Mesendoderm (in vitro differentiated cells): ENCODE measurements at regions not wholly inside any gene's neighbourhood (a gene's known extent, or its start where the extent isn't known, plus 50 kb on each side); places are given as distances from the start of the nearest gene placed in this dataset.

Experiments used
- DNase-seq: peaks from one replicate; pipeline ENCODE4 v3.0.0; 2013
- H2AK5ac ChIP-seq: 2 replicates; pipeline ENCODE4 v1.6.1; 2013; ENCODE audit warnings: low read length, inconsistent platforms
- H2BK120ac ChIP-seq: 2 replicates; pipeline ENCODE4 v1.6.1; 2013; ENCODE audit warnings: low read depth, mild to moderate bottlenecking, low read length, moderate library complexity, mixed read lengths
- H2BK15ac ChIP-seq: replicated peaks from 2 replicates; pipeline ENCODE4 v1.6.1; 2013; ENCODE audit warnings: low read depth, mild to moderate bottlenecking, moderate library complexity
- H2BK5ac ChIP-seq: 2 replicates; pipeline ENCODE4 v1.6.1; 2013; ENCODE audit warnings: low read length, inconsistent platforms
- H3K18ac ChIP-seq: 2 replicates; pipeline ENCODE4 v1.6.1; 2013; ENCODE audit warnings: mild to moderate bottlenecking, low read length, mixed read lengths
- H3K23ac ChIP-seq: one replicate; pipeline ENCODE4 v1.6.1; 2013; ENCODE audit warnings: low read length
- H3K27ac ChIP-seq: 2 replicates; pipeline ENCODE4 v1.5.1; 2013; ENCODE audit warnings: low read depth, mild to moderate bottlenecking, inconsistent platforms, low read length, moderate library complexity
- H3K27me3 ChIP-seq: 2 replicates; pipeline ENCODE4 v1.6.1; 2013; ENCODE audit warnings: low read length, control low read depth, mild to moderate bottlenecking, inconsistent platforms; ENCODE audit not compliant: insufficient read depth, poor library complexity
- H3K36me3 ChIP-seq: 2 replicates; pipeline ENCODE4 v1.6.1; 2013; ENCODE audit warnings: low read length, inconsistent platforms; ENCODE audit not compliant: control insufficient read depth, insufficient read depth
- H3K4ac ChIP-seq: one replicate; pipeline ENCODE4 v1.6.1; 2013; ENCODE audit warnings: low read depth, mild to moderate bottlenecking, low read length, moderate library complexity
- H3K4me1 ChIP-seq: 2 replicates; pipeline ENCODE4 v1.6.1; 2013; ENCODE audit warnings: low read depth, low read length, inconsistent platforms; ENCODE audit not compliant: control insufficient read depth
- H3K4me2 ChIP-seq: 2 replicates; pipeline ENCODE4 v1.6.1; 2013; ENCODE audit warnings: low read length
- H3K4me3 ChIP-seq: 2 replicates; pipeline ENCODE4 v1.5.1; 2013; ENCODE audit warnings: mild to moderate bottlenecking, low read length
- H3K56ac ChIP-seq: one replicate; pipeline ENCODE4 v1.6.1; 2013; ENCODE audit warnings: low read length
- H3K79me1 ChIP-seq: 2 replicates; pipeline ENCODE4 v1.6.1; 2013; ENCODE audit warnings: low read length, inconsistent platforms
- H3K79me2 ChIP-seq: 2 replicates; pipeline ENCODE4 v1.6.1; 2013; ENCODE audit warnings: mild to moderate bottlenecking, low read length; ENCODE audit not compliant: control insufficient read depth, insufficient read depth
- H3K9ac ChIP-seq: 2 replicates; pipeline ENCODE4 v1.6.1; 2013; ENCODE audit warnings: low read length, inconsistent platforms
- H4K5ac ChIP-seq: one replicate; pipeline ENCODE4 v1.6.1; 2013; ENCODE audit warnings: low read length
- H4K8ac ChIP-seq: one replicate; pipeline ENCODE4 v1.6.1; 2013; ENCODE audit warnings: low read depth, mild to moderate bottlenecking, control low read depth, low read length, moderate library complexity
- WGBS: extraction: QIAGEN DNeasy Blood & Tissue Kit; methylation state at CpG from one replicate; pipeline ENCODE4 v1.1.7; 2013; ENCODE audit warnings: low lambda C conversion rate, missing lambda C conversion rate; ENCODE audit not compliant: insufficient coverage; ENCODE audit errors: extremely low coverage; 5-methylcytosine and 5-hydroxymethylcytosine counted together

DNA sequence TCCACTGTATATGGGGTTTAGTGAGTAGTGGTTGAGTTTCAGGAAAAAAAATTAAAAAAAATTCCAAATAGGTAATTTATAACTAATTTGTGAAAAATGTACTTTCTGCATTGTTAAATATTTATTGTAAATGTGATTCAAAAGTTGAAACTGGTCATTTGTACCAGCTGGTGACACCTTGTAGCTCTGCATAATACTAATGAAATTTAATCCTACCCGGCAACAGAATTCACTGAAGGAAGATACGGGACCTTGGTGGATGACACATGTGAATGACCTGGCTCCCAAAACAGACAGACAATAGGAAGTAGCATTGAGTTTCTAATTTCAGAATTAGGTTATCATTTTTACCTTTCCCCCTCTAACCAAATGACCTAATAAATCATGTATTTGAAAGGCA, 73.8 kb downstream of the SLITRK6 start:
- no peak overlapping the region for H2AK5ac ChIP-seq
- no peak overlapping the region for H4K8ac ChIP-seq
- H3K4me1 ChIP-seq: no peaks in the 10 kb centered on the region
- no peak for DNase-seq
- H4K5ac ChIP-seq: no peak overlapping the region
- H3K4me2 ChIP-seq: no peak overlapping the region
- H3K79me1 ChIP-seq: no peaks in the 10 kb centered on the region
- no peaks in the 10 kb centered on the region for H3K36me3 ChIP-seq
- H2BK120ac ChIP-seq: no peak overlapping the region
- H3K56ac ChIP-seq: no peak overlapping the region
- H2BK5ac ChIP-seq: no peak overlapping the region
- H3K23ac ChIP-seq: no peak overlapping the region
- H3K27ac ChIP-seq: no peak overlapping the region
- H3K79me2 ChIP-seq: no peaks in the 10 kb centered on the region
- H3K4me3 ChIP-seq: no peak overlapping the region
- no peak overlapping the region for H2BK15ac ChIP-seq
- H3K18ac ChIP-seq: no peak overlapping the region
- no peak overlapping the region for H3K4ac ChIP-seq
- no CpG with 5 or more reads among the region's 2 CpGs for WGBS
- H3K27me3 ChIP-seq: no peaks in the 10 kb centered on the region
- H3K9ac ChIP-seq: no peak overlapping the region

DNA sequence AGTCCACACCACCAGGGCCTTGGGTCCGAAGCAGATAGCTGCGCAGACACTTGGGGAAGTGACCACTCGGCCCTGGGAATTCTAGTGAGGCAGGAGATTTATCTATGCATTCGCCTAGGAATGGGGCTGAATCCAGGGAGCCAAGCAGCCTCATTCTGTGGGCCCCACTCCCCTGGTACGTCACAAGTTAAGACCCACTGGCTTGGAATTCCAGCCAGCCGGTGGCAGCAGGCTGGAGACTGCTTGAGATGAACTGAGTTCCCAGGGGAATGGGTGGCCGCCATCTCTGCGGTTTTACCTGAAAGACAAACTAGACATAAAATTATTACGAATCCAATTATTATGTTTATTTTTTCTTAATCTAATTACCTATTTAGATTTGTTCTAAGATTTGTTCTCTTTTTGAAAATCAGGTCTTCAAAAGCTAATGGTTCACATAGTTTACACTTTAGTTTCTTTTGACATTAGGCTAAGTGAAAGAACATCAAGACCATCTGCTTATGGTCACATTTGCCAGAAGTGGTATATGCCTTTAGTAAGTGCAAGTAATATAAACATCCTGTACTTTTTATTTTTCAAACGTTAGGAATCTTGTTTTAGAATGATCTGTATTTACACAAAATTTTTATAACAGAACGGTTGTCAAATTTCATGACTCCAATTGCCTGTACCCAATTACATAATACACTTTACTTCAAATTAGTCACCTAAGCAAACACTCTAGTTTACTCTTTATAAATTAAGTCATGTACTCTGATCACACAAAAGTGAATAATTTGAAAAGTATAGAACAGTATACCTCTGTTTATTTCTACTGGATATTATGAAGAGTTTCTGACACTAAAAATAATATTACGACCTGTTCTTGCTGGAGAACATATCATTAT, 74.4 kb downstream of the SLITRK6 start:
- Histone ChIP-seq H3K79me2 (no peaks in the 10 kb centered on the region), H3K4me1 (no peaks in the 10 kb centered on the region), H3K27ac (no peak overlapping the region), H3K4ac (no peak overlapping the region), H3K4me3 (no peak overlapping the region), H2BK5ac (no peak overlapping the region), H3K36me3 (no peaks in the 10 kb centered on the region), H3K79me1 (no peaks in the 10 kb centered on the region), H3K4me2 (no peak overlapping the region), H3K23ac (no peak overlapping the region), H3K9ac (no peak overlapping the region), H2BK15ac (no peak overlapping the region), H4K8ac (no peak overlapping the region), H3K27me3 (no peaks in the 10 kb centered on the region), H4K5ac (no peak overlapping the region), H2BK120ac (no peak overlapping the region), H3K18ac (no peak overlapping the region), H2AK5ac (no peak overlapping the region), H3K56ac (no peak overlapping the region)
- DNase-seq: no peak
- no CpG with 5 or more reads among the region's 12 CpGs for WGBS

DNA sequence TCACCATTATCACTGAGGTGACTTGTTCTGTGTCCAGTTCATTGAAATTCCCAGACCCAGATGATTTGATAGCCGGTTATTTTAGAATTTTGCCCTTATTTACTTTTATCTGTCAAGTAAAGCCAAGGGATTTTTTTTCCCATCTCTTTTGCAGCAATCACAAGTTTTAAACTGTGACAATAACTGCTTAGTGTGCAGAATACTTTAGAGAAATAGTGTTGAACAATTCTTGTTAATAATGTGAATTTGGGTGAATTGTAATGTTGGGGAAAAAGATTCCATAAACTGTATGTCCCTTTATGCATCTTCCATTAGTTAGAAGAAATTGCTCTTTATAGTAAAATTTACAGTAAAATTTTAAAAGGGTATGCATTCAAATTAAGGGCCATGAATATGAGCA, 79.5 kb downstream of the SLITRK6 start:
- no CpG with 5 or more reads among the region's 1 CpG for WGBS
- H3K4ac ChIP-seq: no peak overlapping the region
- no peak overlapping the region for H4K8ac ChIP-seq

DNA sequence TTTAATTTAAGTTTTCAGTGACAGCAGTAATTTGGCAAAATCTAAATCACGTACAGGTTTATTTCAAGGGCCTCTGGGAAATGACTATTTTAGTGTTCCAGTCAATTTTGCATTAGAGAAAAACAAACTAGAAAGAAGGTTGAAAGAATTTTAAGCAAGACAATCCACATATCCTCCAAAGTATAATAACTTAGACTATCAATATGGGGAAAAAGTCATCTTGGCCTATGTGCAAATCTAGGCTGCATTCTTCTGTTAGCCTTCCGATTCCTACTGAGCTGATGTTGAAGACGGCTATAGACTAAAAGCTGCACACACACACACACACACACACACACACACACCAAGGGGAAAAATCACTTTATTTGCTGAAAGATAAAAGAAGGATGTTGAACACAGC, 81.3 kb downstream of the SLITRK6 start:
- Histone ChIP-seq H4K5ac (no peak overlapping the region), H4K8ac (no peak overlapping the region), H2BK5ac (no peak overlapping the region), H3K79me1 (no peaks in the 10 kb centered on the region), H3K56ac (no peak overlapping the region), H3K27ac (no peak overlapping the region), H3K23ac (no peak overlapping the region), H3K18ac (no peak overlapping the region), H3K79me2 (no peaks in the 10 kb centered on the region), H3K27me3 (no peaks in the 10 kb centered on the region), H3K9ac (no peak overlapping the region), H2BK120ac (no peak overlapping the region), H3K36me3 (no peaks in the 10 kb centered on the region), H2AK5ac (no peak overlapping the region), H3K4me1 (no peaks in the 10 kb centered on the region), H3K4ac (no peak overlapping the region), H2BK15ac (no peak overlapping the region), H3K4me3 (no peak overlapping the region), H3K4me2 (no peak overlapping the region)
- no peak for DNase-seq
- WGBS: no CpG with 5 or more reads among the region's 3 CpGs

More for the DNA sequence above, 79.5 kb downstream of the SLITRK6 start:
- Histone ChIP-seq H2BK120ac (no peak overlapping the region), H3K27me3 (no peaks in the 10 kb centered on the region), H3K18ac (no peak overlapping the region), H3K56ac (no peak overlapping the region), H3K79me2 (no peaks in the 10 kb centered on the region), H3K79me1 (no peaks in the 10 kb centered on the region), H2BK15ac (no peak overlapping the region), H3K9ac (no peak overlapping the region), H3K36me3 (no peaks in the 10 kb centered on the region), H3K27ac (no peak overlapping the region), H4K5ac (no peak overlapping the region), H2BK5ac (no peak overlapping the region), H3K4me1 (no peaks in the 10 kb centered on the region), H3K4me3 (no peak overlapping the region), H3K23ac (no peak overlapping the region), H3K4me2 (no peak overlapping the region), H2AK5ac (no peak overlapping the region)
- DNase-seq: no peak

DNA sequence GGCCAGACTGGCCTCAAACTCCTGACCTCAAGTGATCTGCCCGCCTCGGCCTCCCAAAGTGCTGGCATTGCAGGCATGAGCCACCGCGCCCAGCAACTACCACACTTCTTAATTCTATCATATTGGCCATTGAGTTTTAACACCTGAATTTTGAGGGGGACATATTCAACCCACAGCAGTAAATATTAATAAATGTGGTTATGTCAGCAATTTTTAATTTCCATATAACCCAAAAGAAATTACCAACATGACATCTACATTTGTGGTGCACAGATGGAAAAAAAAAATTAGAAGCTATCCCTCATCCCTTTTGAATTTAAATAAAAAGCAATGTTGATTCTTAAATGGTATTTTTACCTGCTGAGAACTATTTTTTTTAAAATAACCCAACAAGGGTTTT, 88.7 kb downstream of the SLITRK6 start:
- H2BK120ac ChIP-seq: no peak overlapping the region
- no peak overlapping the region for H3K4ac ChIP-seq
- no peak overlapping the region for H3K18ac ChIP-seq
- H3K27me3 ChIP-seq: no peaks in the 10 kb centered on the region
- H3K79me1 ChIP-seq: no peaks in the 10 kb centered on the region
- no peak overlapping the region for H3K4me3 ChIP-seq
- WGBS: no CpG with 5 or more reads among the region's 4 CpGs
- H3K4me1 ChIP-seq: no peaks in the 10 kb centered on the region
- H3K79me2 ChIP-seq: no peaks in the 10 kb centered on the region
- no peak overlapping the region for H2BK5ac ChIP-seq
- H2BK15ac ChIP-seq: no peak overlapping the region
- H3K4me2 ChIP-seq: no peak overlapping the region
- no peak overlapping the region for H3K56ac ChIP-seq
- H3K23ac ChIP-seq: no peak overlapping the region
- H3K27ac ChIP-seq: no peak overlapping the region
- no peaks in the 10 kb centered on the region for H3K36me3 ChIP-seq
- no peak overlapping the region for H4K8ac ChIP-seq
- H3K9ac ChIP-seq: no peak overlapping the region
- H2AK5ac ChIP-seq: no peak overlapping the region
- H4K5ac ChIP-seq: no peak overlapping the region
- DNase-seq: no peak

DNA sequence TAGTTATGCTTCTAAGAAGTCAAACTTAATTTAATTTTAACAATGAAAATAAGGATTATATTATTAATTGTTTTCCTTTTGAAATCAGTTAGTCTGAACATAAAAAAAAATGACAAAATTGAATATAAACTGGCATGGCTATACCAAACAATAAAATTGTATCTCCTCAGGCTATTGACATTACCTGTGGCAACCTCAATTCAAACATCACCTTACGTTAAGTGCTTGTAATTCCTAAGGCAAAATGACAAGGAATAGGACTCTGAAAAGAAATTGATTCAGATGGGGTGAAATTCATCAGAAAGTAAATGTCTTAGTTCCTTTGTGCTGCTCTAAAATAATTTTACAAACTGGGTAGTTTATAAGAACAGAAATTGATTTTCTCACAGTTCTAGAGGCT, 89.5 kb downstream of the SLITRK6 start:
- Histone ChIP-seq H3K18ac (no peak overlapping the region), H3K27me3 (no peaks in the 10 kb centered on the region), H3K4me3 (no peak overlapping the region), H2AK5ac (no peak overlapping the region), H3K23ac (no peak overlapping the region), H3K9ac (no peak overlapping the region), H3K79me1 (no peaks in the 10 kb centered on the region), H3K79me2 (no peaks in the 10 kb centered on the region), H3K27ac (no peak overlapping the region), H2BK120ac (no peak overlapping the region), H2BK15ac (no peak overlapping the region), H3K36me3 (no peaks in the 10 kb centered on the region), H3K56ac (no peak overlapping the region), H3K4me2 (no peak overlapping the region), H2BK5ac (no peak overlapping the region), H4K8ac (no peak overlapping the region), H3K4ac (no peak overlapping the region), H4K5ac (no peak overlapping the region), H3K4me1 (no peaks in the 10 kb centered on the region)
- no CpG with 5 or more reads among the region's 1 CpG for WGBS
- DNase-seq: no peak
